GM06990 (cell line): ENCODE measurements at regions not wholly inside any gene's neighbourhood (a gene's known extent, or its start where the extent isn't known, plus 50 kb on each side); places are given as distances from the start of the nearest gene placed in this dataset.

ENCODE experiments used
- DNase-seq: peaks from one replicate; pipeline ENCODE4 v3.0.0-alpha.2; 2011; ENCODE audit not compliant: insufficient read length; ENCODE audit errors: extremely low read depth
- H3K27me3 ChIP-seq: replicated peaks from 2 replicates; pipeline ENCODE4 v1.6.0; 2011; ENCODE audit warnings: low read length; ENCODE audit not compliant: control insufficient read depth, insufficient read depth
- H3K36me3 ChIP-seq: 2 replicates; pipeline ENCODE4 v1.5.1; 2011; ENCODE audit warnings: low read length; ENCODE audit not compliant: control insufficient read depth, insufficient read depth
- H3K4me3 ChIP-seq: replicated peaks from 2 replicates; pipeline ENCODE4 v1.5.1; 2011; ENCODE audit warnings: low read depth, mild to moderate bottlenecking, control low read depth, low read length
- TF ChIP-seq, protein P1 (sequence below): IDR thresholded peaks from 2 replicates; pipeline ENCODE4 v1.5.1; 2011; ENCODE audit warnings: low read length, control low read depth, mild to moderate bottlenecking, inconsistent platforms; ENCODE audit not compliant: insufficient read depth, poor library complexity, severe bottlenecking

DNA sequence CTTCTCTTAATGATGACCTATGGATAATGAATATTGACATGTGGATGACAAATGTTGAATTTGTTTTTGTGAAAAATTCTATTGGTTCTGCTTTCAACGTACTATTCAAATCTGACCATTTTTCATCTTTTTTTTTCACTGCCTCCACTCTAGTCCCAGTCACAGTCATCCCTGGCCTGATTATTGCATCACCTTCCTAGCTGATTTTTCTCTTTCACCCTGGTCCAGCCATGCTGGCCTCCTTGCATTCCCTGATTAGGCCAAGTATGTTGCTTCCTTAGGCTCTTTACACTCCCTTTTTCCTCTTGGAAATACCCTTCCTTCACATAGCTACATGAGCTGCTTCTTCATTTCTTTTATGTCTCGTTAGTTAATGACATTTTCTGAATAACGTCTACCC lies 58.1 kb upstream of the MAP9 start:
- TF ChIP-seq, protein P1, sequence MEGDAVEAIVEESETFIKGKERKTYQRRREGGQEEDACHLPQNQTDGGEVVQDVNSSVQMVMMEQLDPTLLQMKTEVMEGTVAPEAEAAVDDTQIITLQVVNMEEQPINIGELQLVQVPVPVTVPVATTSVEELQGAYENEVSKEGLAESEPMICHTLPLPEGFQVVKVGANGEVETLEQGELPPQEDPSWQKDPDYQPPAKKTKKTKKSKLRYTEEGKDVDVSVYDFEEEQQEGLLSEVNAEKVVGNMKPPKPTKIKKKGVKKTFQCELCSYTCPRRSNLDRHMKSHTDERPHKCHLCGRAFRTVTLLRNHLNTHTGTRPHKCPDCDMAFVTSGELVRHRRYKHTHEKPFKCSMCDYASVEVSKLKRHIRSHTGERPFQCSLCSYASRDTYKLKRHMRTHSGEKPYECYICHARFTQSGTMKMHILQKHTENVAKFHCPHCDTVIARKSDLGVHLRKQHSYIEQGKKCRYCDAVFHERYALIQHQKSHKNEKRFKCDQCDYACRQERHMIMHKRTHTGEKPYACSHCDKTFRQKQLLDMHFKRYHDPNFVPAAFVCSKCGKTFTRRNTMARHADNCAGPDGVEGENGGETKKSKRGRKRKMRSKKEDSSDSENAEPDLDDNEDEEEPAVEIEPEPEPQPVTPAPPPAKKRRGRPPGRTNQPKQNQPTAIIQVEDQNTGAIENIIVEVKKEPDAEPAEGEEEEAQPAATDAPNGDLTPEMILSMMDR = no peak
- no peak for DNase-seq

DNA sequence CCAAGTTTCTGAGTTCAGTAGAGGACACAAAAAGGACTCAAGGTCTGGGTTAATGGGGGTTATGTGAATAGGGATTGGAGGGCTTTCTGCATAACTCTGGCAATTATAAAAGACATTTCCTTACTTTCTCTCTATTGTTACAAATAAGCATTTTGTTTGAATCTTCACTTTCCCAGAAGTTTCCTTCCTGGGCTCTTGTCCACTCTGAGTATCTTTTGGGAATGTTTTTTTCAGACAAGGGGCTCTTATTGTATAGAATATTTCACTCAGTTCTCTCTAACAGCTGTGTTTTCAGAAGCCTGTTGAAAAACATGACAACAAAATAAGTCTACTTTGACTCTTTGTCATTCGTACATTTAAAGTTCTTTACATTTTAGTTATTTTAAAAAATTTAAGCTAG lies 57.6 kb upstream of the MAP9 start:
- no peak overlapping the region for H3K4me3 ChIP-seq
- H3K27me3 ChIP-seq = no peaks in the 10 kb centered on the region
- TF ChIP-seq, protein P1 = no peak
- no peaks in the 10 kb centered on the region for H3K36me3 ChIP-seq
- no peak for DNase-seq

More for the DNA sequence above, 58.1 kb upstream of the MAP9 start:
- Histone ChIP-seq H3K27me3 (no peaks in the 10 kb centered on the region), H3K36me3 (no peaks in the 10 kb centered on the region), H3K4me3 (no peak overlapping the region)

DNA sequence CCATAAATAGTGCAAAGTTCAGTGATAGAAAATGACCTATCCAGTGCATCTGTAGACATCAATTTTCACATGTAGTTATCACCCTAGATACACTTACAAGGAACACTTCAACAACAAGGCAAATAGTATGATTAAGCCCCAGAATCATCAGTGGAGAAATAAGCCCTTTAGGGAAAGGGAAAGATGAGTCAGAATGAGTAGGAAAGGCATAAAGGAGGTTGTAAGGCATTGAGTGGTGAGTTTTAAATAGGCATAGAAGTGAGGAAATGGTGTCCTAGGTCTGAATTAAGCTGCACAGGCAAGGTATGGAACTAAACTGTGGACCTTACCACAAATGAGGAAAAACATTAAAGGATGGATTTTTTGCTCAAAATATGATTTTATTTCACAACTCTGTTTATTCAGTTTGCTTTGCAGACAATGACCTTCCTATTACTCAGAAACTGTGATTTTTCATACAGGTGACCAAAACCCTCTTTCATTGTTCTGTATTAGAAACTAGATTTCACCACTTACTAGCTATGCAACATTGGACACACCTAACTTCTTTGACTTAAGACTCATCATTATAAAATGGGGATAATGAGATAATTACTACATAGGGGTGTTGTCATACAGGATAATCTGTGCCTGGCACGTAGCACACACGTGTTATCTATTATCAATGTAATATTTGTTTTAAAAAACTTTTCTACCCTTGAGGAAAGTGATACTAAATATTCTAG lies 57.0 kb upstream of the MAP9 start:
- Histone ChIP-seq H3K27me3 (no peaks in the 10 kb centered on the region), H3K4me3 (no peak overlapping the region), H3K36me3 (no peaks in the 10 kb centered on the region)
- DNase-seq = no peak
- TF ChIP-seq, protein P1 = no peak

DNA sequence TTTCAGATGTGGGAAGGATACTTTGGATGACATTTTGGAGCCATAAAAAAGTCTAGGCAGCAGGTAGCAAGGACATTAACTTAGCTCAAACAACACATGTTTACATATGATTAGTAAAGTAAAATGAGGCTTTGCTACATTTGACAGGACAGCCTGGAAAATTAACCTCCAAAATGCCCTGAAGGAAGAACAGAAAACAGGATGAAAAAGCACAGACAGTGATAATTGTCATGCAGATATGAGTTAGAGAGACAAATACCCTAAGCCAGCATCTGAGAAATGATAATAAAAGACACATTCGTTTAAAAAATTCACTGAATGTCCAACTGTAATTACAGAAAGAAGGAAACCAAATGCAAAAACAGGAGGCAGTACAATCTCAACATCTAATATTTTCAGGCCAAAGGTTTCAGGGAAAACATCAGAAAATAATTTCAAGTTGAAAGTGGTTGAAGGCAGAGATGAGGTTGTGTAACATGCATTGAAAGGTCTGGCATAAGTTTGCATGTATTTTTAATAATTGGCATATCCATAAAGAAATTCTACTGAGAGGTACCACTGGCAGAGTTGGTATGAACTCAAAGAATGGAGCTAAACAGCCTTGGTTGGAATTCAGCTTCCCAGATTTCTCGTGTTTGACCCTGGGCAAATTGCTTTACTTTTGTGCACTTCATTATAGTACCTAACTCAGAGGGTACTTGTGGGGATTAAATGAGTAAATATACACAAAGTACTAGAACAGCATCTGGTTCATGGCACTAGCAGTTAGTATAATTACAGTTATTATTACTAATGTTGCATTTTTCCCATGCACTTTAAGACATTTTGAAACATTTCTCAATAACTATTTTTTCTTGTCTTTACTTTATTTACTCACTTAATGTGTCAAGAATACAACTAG lies 54.4 kb upstream of the MAP9 start:
- TF ChIP-seq, protein P1 = no peak
- no peak for DNase-seq
- Histone ChIP-seq H3K27me3 (no peaks in the 10 kb centered on the region), H3K4me3 (no peak overlapping the region), H3K36me3 (no peaks in the 10 kb centered on the region)

DNA sequence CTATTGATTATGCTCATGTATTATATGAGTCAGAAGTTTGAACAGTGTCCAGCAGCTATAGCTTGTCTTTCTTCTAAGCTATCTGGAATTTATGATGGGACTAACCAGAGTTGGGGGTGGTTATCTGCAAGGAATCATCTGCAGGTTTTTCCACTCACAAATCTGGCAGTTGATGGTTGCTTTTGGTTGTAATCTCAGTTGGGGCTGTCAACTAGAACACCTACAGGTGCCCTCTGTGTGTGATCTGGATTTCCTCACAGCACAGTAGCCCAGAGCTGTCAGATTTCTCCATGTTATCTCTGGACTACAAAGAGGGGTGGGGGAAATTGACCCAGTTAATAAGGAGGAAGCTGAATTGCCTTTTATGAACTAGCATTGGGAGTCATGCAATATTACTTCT lies 51.4 kb upstream of the MAP9 start:
- DNase-seq = no peak
- no peaks in the 10 kb centered on the region for H3K27me3 ChIP-seq

More for the DNA sequence above, 51.4 kb upstream of the MAP9 start:
- Histone ChIP-seq H3K36me3 (no peaks in the 10 kb centered on the region), H3K4me3 (no peak overlapping the region)
- TF ChIP-seq, protein P1 = no peak
